ENCODE measurements at regions not wholly inside any gene's neighbourhood (a gene's known extent, or its start where the extent isn't known, plus 50 kb on each side); places are given as distances from the start of the nearest gene placed in this dataset.

DNA sequence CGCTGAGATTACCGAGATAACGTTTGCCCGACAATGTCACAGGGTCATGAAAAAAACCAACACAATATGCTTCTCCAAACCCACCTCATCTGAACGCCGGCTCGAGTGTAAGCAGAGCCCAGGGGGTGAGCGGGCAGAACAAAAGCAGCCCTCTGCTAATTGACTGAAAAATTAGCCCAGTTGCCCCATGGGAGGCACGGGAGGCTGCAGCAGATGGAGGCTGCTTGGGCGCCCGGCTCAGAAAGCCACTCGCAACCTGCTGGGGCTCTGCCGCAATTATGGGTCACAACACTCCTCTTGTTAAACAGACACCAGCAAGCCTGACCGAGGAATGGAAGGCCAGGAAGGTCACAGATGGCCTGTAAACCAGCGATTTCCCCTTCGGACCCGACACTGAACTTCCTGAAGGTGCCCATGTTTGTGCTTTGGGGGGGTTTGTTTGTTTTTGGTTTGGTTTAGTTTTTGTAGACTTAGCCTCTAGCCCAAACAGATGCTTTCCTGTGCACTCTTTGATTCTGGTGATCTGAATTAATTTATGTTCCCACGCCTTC, 104.6 kb upstream of the IRX1 start:
- TF ChIP-seq CTCF (IDR thresholded peaks at IDR 0.05) = no peak
- TF ChIP-seq SMC3 (IDR thresholded peaks at IDR 0.05) = no peak
- no peak for TF ChIP-seq KDM1A (IDR thresholded peaks at IDR 0.05; ENCODE audit: low read depth)
- no peak for TF ChIP-seq POLR2A (IDR thresholded peaks at IDR 0.05; ENCODE audit: low read length)
- TF ChIP-seq JUN (IDR thresholded peaks at IDR 0.05) = no peak
- TF ChIP-seq EP300 (IDR thresholded peaks at IDR 0.05) = no peak
- TF ChIP-seq PBX3 (IDR thresholded peaks at IDR 0.05) = no peak
- no peak for TF ChIP-seq RFX5 (IDR thresholded peaks at IDR 0.05)
- TF ChIP-seq, protein P1, sequence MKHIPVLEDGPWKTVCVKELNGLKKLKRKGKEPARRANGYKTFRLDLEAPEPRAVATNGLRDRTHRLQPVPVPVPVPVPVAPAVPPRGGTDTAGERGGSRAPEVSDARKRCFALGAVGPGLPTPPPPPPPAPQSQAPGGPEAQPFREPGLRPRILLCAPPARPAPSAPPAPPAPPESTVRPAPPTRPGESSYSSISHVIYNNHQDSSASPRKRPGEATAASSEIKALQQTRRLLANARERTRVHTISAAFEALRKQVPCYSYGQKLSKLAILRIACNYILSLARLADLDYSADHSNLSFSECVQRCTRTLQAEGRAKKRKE (CRISPR knock-in tag; IDR thresholded peaks at IDR 0.05; ENCODE audit: low read depth) = no peak
- TF ChIP-seq BHLHE40 (IDR thresholded peaks at IDR 0.05; ENCODE audit: low read depth, low read length) = no peak

Measured in A549 (cell line).